AG10803 (cell line): ENCODE measurements at regions not wholly inside any gene's neighbourhood (a gene's known extent, or its start where the extent isn't known, plus 50 kb on each side); places are given as distances from the start of the nearest gene placed in this dataset.
"Not testable (repeated sequence)": the region's sequence is repeated elsewhere in the genome, so short reads cannot be mapped to it uniquely, and the experiment has no call there.

Source experiments
- DNase-seq: peaks from one replicate; pipeline ENCODE4 v3.0.0; 2010; ENCODE audit warnings: low read depth
- H3K4me3 ChIP-seq: 2 replicates; pipeline ENCODE4 v1.5.1; 2011; ENCODE audit warnings: mild to moderate bottlenecking, low read length, control low read depth
- CTCF ChIP-seq: conservative IDR thresholded peaks from 2 replicates; pipeline ENCODE4 v1.5.1; 2011; ENCODE audit warnings: mild to moderate bottlenecking, low read length, control low read depth, inconsistent platforms

GRCh38 chr13:84810781-84811180 is 928.5 kb upstream of the SLITRK1 start:
- no peak for TF ChIP-seq CTCF
- no peak for DNase-seq
- no peak overlapping the region for H3K4me3 ChIP-seq

- H3K4me3 ChIP-seq: no peak overlapping the region
- no peak for TF ChIP-seq CTCF
- DNase-seq: no peak
Measured at GRCh38 chr13:84802073-84802472, 919.8 kb upstream of the SLITRK1 start.

GRCh38 chr13:84784443-84785153 is 902.3 kb upstream of the SLITRK1 start:
- no peak for DNase-seq
- no peak overlapping the region for H3K4me3 ChIP-seq
- TF ChIP-seq CTCF: no peak

- no peak for DNase-seq
- H3K4me3 ChIP-seq: no peak overlapping the region
- TF ChIP-seq CTCF: no peak
Measured at GRCh38 chr13:84777316-84777715, 895.0 kb upstream of the SLITRK1 start.

- TF ChIP-seq CTCF: no peak
- no peak for DNase-seq
- no peak overlapping the region for H3K4me3 ChIP-seq
Measured at GRCh38 chr13:84776593-84776992, 894.3 kb upstream of the SLITRK1 start.

- H3K4me3 ChIP-seq, DNase-seq: not testable (repeated sequence)
Measured at GRCh38 chr13:84775920-84776319, 893.6 kb upstream of the SLITRK1 start.

- TF ChIP-seq CTCF: no peak
- no peak overlapping the region for H3K4me3 ChIP-seq
- DNase-seq: no peak
Measured at GRCh38 chr13:84774111-84774510, 891.8 kb upstream of the SLITRK1 start.

- no peak overlapping the region for H3K4me3 ChIP-seq
- TF ChIP-seq CTCF: no peak
- DNase-seq: no peak
Measured at GRCh38 chr13:84760956-84761355, 878.7 kb upstream of the SLITRK1 start.
